ENCODE measurements at regions not wholly inside any gene's neighbourhood (a gene's known extent, or its start where the extent isn't known, plus 50 kb on each side); places are given as distances from the start of the nearest gene placed in this dataset.
"Not testable (repeated sequence)": the region's sequence is repeated elsewhere in the genome, so short reads cannot be mapped to it uniquely, and the experiment has no call there.

GRCh38 chr3:194870394-194871110, 184.9 kb downstream of the FAM43A start:
- peaks cover 0 to 2% (median 0%) of the 10 kb centered on the region in 3 donors for H3K4me1 Mint-ChIP-seq
- H3K36me3 ChIP-seq (ENCODE audit: insufficient read depth, low read length), result no peaks in the 10 kb centered on the region
- no peaks in the 10 kb centered on the region for H3K4me1 ChIP-seq (ENCODE audit: insufficient read depth, low read length)
- H3K27me3 ChIP-seq (ENCODE audit: insufficient read depth, low read length, poor library complexity, severe bottlenecking), result peaks cover 4% of the 10 kb centered on the region
- no peak overlapping the region for H3K4me3 Mint-ChIP-seq
- DNase-seq, result no peak
- H3K9me3 Mint-ChIP-seq, result no peaks in the 10 kb centered on the region
- no peak overlapping the region for H3K27ac Mint-ChIP-seq
- H3K27me3 Mint-ChIP-seq, result peaks cover 12 to 27% of the 10 kb centered on the region in 2 donors
- no peaks in the 10 kb centered on the region for H3K36me3 Mint-ChIP-seq
- no peak overlapping the region for H3K4me3 ChIP-seq (ENCODE audit: low read length)
- ChIA-PET POLR2A (no interaction called here), CTCF (no interaction called here)
- H3K27ac ChIP-seq (ENCODE audit: low read depth, low read length), result no peak overlapping the region
- H3K9me3 ChIP-seq (ENCODE audit: low read length), result no peaks in the 10 kb centered on the region

DNA sequence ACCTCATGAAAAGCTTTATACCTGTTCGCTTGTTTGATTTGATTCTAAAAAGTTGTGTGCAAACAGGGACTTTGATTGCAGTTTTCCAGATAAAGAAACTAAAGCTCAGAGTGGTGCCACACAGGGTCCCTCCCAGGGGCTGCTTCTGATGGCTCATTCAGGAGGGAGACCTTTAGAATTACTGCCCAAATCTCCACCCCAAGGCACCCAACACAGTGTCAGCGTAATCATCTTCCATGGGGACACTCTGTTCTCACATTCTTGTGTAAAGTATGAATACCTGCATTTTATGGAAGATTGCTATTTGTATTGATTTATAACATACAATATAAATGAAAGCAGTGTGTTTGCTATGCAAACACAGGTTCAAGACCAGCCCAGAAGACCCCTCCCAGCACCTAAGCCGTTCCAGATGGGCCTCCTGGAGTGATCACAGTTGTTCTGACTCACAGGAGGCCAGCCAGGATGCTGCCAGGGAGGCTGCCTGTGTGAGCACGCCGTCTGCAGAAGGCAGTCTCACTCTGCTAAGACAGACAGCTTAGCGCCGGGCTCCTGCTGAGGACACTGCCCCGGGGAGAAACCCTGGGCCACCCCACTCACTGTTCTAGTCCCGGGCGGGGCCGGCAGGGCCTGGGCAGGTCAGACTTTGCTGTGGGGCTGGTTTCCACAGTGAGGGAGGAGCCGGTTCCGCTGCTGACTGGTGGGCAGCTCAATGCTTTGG, 185.6 kb downstream of the FAM43A start:
- CTCF ChIA-PET, result no interaction called here
- no peak for DNase-seq
- Mint-ChIP-seq H3K9me3 (no peaks in the 10 kb centered on the region), H3K4me3 (no peak overlapping the region), H3K4me1 (peaks cover 0 to 2% (median 0%) of the 10 kb centered on the region in 3 donors), H3K36me3 (no peaks in the 10 kb centered on the region), H3K27me3 (peaks cover 13 to 19% of the 10 kb centered on the region in 2 donors), H3K27ac (no peak overlapping the region)
- H3K4me1 ChIP-seq (ENCODE audit: insufficient read depth, low read length), result no peaks in the 10 kb centered on the region
- POLR2A ChIA-PET, result no interaction called here
- H3K9me3 ChIP-seq (ENCODE audit: low read length), result no peaks in the 10 kb centered on the region
- H3K27me3 ChIP-seq (ENCODE audit: insufficient read depth, low read length, poor library complexity, severe bottlenecking), result peaks cover 4% of the 10 kb centered on the region
- H3K36me3 ChIP-seq (ENCODE audit: insufficient read depth, low read length), result no peaks in the 10 kb centered on the region
- H3K4me3 ChIP-seq (ENCODE audit: low read length), result no peak overlapping the region
- no peak overlapping the region for H3K27ac ChIP-seq (ENCODE audit: low read depth, low read length)

DNA sequence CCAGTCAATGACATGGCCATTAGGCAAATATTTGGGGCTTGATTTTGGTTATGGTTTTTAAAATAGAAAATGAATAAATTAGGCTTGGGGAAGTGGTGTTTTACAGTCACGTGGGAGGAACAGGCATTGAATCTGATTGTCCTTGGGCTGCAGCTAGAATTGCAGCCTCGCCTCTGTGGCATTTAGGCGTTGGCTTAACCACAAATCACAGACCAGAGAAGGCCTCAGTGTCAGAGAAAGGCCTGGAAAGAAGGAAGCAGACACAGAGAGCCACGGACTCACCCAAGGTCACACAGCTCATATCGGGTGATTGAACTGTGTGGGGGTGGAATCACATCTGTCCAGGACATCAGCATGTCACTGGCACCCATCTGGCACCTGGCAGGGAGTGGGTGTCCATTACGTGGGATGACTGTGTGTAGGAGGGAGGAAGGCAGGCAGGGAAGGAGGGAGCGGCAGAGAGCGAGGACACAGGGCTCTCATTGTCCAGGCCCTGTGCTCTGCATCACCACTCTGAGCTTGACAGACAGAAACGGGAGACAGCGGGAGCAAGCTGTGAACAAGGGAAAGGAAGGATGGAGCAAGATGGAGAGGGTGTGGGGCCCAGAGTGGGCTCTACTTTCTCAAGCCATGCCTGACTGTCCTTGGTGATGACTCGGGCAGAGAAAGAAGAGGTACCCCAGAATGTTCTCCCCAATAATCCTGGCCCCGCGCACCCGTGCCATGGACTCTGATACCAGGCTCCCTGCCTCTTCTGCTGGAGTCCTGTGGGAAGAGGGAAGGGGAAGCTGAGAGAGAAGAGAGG, 186.4 kb downstream of the FAM43A start:
- peaks cover 3% of the 10 kb centered on the region for H3K27me3 ChIP-seq (ENCODE audit: insufficient read depth, low read length, poor library complexity, severe bottlenecking)
- peaks cover 0 to 2% (median 0%) of the 10 kb centered on the region in 3 donors for H3K4me1 Mint-ChIP-seq
- no peak for DNase-seq
- H3K4me3 Mint-ChIP-seq, result no peak overlapping the region
- ChIA-PET CTCF (no interaction called here), POLR2A (no interaction called here)
- peak overlapping the region in 2 of 8 donors; percentile 54 to 65 for H3K27ac Mint-ChIP-seq
- no peak overlapping the region for H3K27ac ChIP-seq (ENCODE audit: low read depth, low read length)
- no peaks in the 10 kb centered on the region for H3K9me3 ChIP-seq (ENCODE audit: low read length)
- peaks cover 13 to 15% of the 10 kb centered on the region in 2 donors for H3K27me3 Mint-ChIP-seq
- H3K4me1 ChIP-seq (ENCODE audit: insufficient read depth, low read length), result no peaks in the 10 kb centered on the region
- no peak overlapping the region for H3K4me3 ChIP-seq (ENCODE audit: low read length)
- H3K36me3 ChIP-seq (ENCODE audit: insufficient read depth, low read length), result no peaks in the 10 kb centered on the region
- H3K9me3 Mint-ChIP-seq, result no peaks in the 10 kb centered on the region
- H3K36me3 Mint-ChIP-seq, result no peaks in the 10 kb centered on the region

GRCh38 chr3:194872669-194872977, 186.9 kb downstream of the FAM43A start:
- Histone ChIP-seq H3K27ac (ENCODE audit: low read depth, low read length) (no peak overlapping the region), H3K27me3 (ENCODE audit: insufficient read depth, low read length, poor library complexity, severe bottlenecking) (no peaks in the 10 kb centered on the region), H3K36me3 (ENCODE audit: insufficient read depth, low read length) (no peaks in the 10 kb centered on the region), H3K9me3 (ENCODE audit: low read length) (no peaks in the 10 kb centered on the region), H3K4me1 (ENCODE audit: insufficient read depth, low read length) (no peaks in the 10 kb centered on the region), H3K4me3 (ENCODE audit: low read length) (no peak overlapping the region)
- Mint-ChIP-seq H3K36me3 (no peaks in the 10 kb centered on the region), H3K4me1 (peaks cover 0 to 2% (median 0%) of the 10 kb centered on the region in 3 donors), H3K27ac (peak overlapping the region in 1 of 8 donors; percentile 54), H3K4me3 (no peak overlapping the region), H3K9me3 (no peaks in the 10 kb centered on the region), H3K27me3 (peaks cover 9 to 13% of the 10 kb centered on the region in 2 donors)
- ChIA-PET CTCF (no interaction called here), POLR2A (no interaction called here)
- no peak for DNase-seq

- CTCF ChIA-PET; H3K9me3 ChIP-seq (ENCODE audit: low read length); H3K4me1 Mint-ChIP-seq; DNase-seq; POLR2A ChIA-PET; H3K9me3 Mint-ChIP-seq; H3K4me3 ChIP-seq (ENCODE audit: low read length); H3K36me3 Mint-ChIP-seq; H3K27ac ChIP-seq (ENCODE audit: low read depth, low read length); H3K27ac Mint-ChIP-seq; H3K4me3 Mint-ChIP-seq; H3K4me1 ChIP-seq (ENCODE audit: insufficient read depth, low read length); H3K27me3 ChIP-seq (ENCODE audit: insufficient read depth, low read length, poor library complexity, severe bottlenecking); H3K36me3 ChIP-seq (ENCODE audit: insufficient read depth, low read length): not testable (repeated sequence)
- H3K27me3 Mint-ChIP-seq, result peaks cover 5 to 10% of the 10 kb centered on the region in 2 donors
Measured at GRCh38 chr3:194873474-194873873, 187.8 kb downstream of the FAM43A start.

DNA sequence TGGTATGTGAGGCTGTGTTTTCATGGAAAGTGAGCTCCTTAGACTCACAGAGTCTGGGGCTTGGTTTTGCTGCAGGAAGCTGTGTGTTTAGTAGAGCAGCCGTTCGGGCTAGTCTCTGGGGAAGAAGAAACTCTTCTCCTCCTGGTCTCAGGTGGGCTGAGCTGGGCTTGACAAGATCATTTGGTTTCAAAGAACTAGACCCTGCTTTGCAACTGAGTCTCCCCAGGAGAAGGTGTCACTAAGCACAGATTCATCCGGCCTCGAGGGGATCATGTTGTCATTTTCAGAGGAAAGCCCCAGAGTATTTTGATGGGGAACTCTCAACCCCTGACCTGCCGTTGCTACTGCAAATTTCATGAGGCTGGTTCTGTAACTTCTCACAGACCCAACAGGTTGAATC, 188.5 kb downstream of the FAM43A start:
- H3K36me3 ChIP-seq (ENCODE audit: insufficient read depth, low read length), result no peaks in the 10 kb centered on the region
- no peaks in the 10 kb centered on the region for H3K27me3 ChIP-seq (ENCODE audit: insufficient read depth, low read length, poor library complexity, severe bottlenecking)
- no peaks in the 10 kb centered on the region for H3K4me1 ChIP-seq (ENCODE audit: insufficient read depth, low read length)
- Mint-ChIP-seq H3K27me3 (peaks cover 5 to 7% of the 10 kb centered on the region in 2 donors), H3K9me3 (no peaks in the 10 kb centered on the region), H3K4me1 (peaks cover 0 to under 1% (median 0%) of the 10 kb centered on the region in 3 donors), H3K4me3 (no peak overlapping the region), H3K36me3 (no peaks in the 10 kb centered on the region), H3K27ac (peak overlapping the region in 1 of 8 donors; percentile 21)
- DNase-seq, result no peak
- POLR2A ChIA-PET, result no interaction called here
- CTCF ChIA-PET, result no interaction called here
- H3K9me3 ChIP-seq (ENCODE audit: low read length), result no peaks in the 10 kb centered on the region
- H3K4me3 ChIP-seq (ENCODE audit: low read length), result no peak overlapping the region
- no peak overlapping the region for H3K27ac ChIP-seq (ENCODE audit: low read depth, low read length)

DNA sequence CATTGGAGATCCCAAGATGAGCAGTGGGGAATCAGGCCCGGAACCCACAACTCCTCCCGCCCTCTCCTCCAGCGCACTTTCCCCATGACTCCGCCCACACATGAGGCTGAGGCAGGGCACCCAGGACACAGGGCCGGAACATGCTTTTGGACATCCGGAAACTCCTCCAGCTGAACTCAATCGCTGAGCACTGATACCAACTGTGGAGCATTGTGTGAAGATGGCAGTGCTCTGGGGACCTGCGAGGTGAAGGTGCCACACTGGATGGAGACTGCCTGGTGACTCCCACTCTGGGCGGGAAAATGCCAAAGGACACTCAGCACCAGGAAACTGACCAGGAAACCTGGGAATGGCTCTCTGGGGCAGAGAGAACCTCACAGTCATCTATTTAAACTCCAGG, 189.1 kb downstream of the FAM43A start:
- no peak overlapping the region for H3K27ac Mint-ChIP-seq
- no peaks in the 10 kb centered on the region for H3K9me3 Mint-ChIP-seq

More for the DNA sequence above, 189.1 kb downstream of the FAM43A start:
- no peaks in the 10 kb centered on the region for H3K36me3 Mint-ChIP-seq
- H3K27me3 ChIP-seq (ENCODE audit: insufficient read depth, low read length, poor library complexity, severe bottlenecking), result no peaks in the 10 kb centered on the region
- H3K27ac ChIP-seq (ENCODE audit: low read depth, low read length), result no peak overlapping the region
- ChIA-PET CTCF (no interaction called here), POLR2A (no interaction called here)
- H3K27me3 Mint-ChIP-seq, result peaks cover 5 to 7% of the 10 kb centered on the region in 2 donors
- H3K4me1 Mint-ChIP-seq, result peaks cover 0 to 5% (median 0%) of the 10 kb centered on the region in 3 donors
- no peaks in the 10 kb centered on the region for H3K4me1 ChIP-seq (ENCODE audit: insufficient read depth, low read length)
- no peaks in the 10 kb centered on the region for H3K36me3 ChIP-seq (ENCODE audit: insufficient read depth, low read length)
- no peaks in the 10 kb centered on the region for H3K9me3 ChIP-seq (ENCODE audit: low read length)
- H3K4me3 ChIP-seq (ENCODE audit: low read length), result no peak overlapping the region
- DNase-seq, result no peak
- no peak overlapping the region for H3K4me3 Mint-ChIP-seq

Measured in CD8-positive, alpha-beta memory T cell (primary cell).